H9 (cell line): ENCODE measurements at regions not wholly inside any gene's neighbourhood (a gene's known extent, or its start where the extent isn't known, plus 50 kb on each side); places are given as distances from the start of the nearest gene placed in this dataset.

ENCODE experiments used
- DNase-seq: peaks from one replicate; pipeline ENCODE4 v3.0.0-alpha.2; 2017
- H2AFZ ChIP-seq: one replicate; pipeline ENCODE4 v1.6.1; 2013; ENCODE audit warnings: mild to moderate bottlenecking, low read length, control low read depth, moderate library complexity
- H2AK5ac ChIP-seq: 2 replicates; pipeline ENCODE4 v1.6.1; 2013; ENCODE audit warnings: low read length, control low read depth, mixed read lengths; ENCODE audit not compliant: insufficient read length
- H2BK120ac ChIP-seq: one replicate; pipeline ENCODE4 v1.6.1; 2013; ENCODE audit warnings: low read depth, mild to moderate bottlenecking, low read length, control low read depth, inconsistent platforms; ENCODE audit not compliant: poor library complexity, severe bottlenecking
- H2BK12ac ChIP-seq: 2 replicates; pipeline ENCODE4 v1.6.1; 2013; ENCODE audit warnings: low read length, control low read depth, mixed read lengths, low read depth; ENCODE audit not compliant: insufficient read length
- H2BK15ac ChIP-seq: 2 replicates; pipeline ENCODE4 v1.6.1; 2013; ENCODE audit warnings: low read depth, low read length, control low read depth
- H2BK20ac ChIP-seq: one replicate; pipeline ENCODE4 v1.6.1; 2013; ENCODE audit warnings: low read depth, mild to moderate bottlenecking, low read length, control low read depth, inconsistent platforms; ENCODE audit not compliant: poor library complexity, severe bottlenecking
- H2BK5ac ChIP-seq: 2 replicates; pipeline ENCODE4 v1.6.1; 2013; ENCODE audit warnings: low read length, control low read depth, mixed read lengths; ENCODE audit not compliant: insufficient read length
- H3K14ac ChIP-seq: 2 replicates; pipeline ENCODE4 v1.6.1; 2013; ENCODE audit warnings: low read length, control low read depth; ENCODE audit not compliant: insufficient read depth
- H3K18ac ChIP-seq: 2 replicates; pipeline ENCODE4 v1.6.1; 2013; ENCODE audit warnings: low read depth, mild to moderate bottlenecking, mixed read lengths, low read length, control low read depth; ENCODE audit not compliant: insufficient read length
- H3K23ac ChIP-seq: 2 replicates; pipeline ENCODE4 v1.6.1; 2013; ENCODE audit warnings: low read length, control low read depth, mixed read lengths, low read depth; ENCODE audit not compliant: insufficient read length
- H3K23me2 ChIP-seq: 2 replicates; pipeline ENCODE4 v1.6.1; 2013; ENCODE audit warnings: low read depth, mild to moderate bottlenecking, mixed read lengths, low read length, control low read depth; ENCODE audit not compliant: insufficient read length, poor library complexity, severe bottlenecking
- H3K27ac ChIP-seq: 2 replicates; pipeline ENCODE4 v1.5.1; 2013; ENCODE audit warnings: low read length, control low read depth, mixed read lengths, low read depth; ENCODE audit not compliant: insufficient read length
- H3K27me3 ChIP-seq: 2 replicates; pipeline ENCODE4 v1.6.1; 2013; ENCODE audit warnings: low read length, control low read depth, inconsistent platforms; ENCODE audit not compliant: insufficient read depth
- H3K4ac ChIP-seq: 2 replicates; pipeline ENCODE4 v1.6.1; 2013; ENCODE audit warnings: low read depth, mild to moderate bottlenecking, control low read depth, inconsistent platforms, low read length, moderate library complexity
- H3K4me1 ChIP-seq: 2 replicates; pipeline ENCODE4 v1.6.1; 2013; ENCODE audit warnings: low read length, control low read depth, inconsistent platforms; ENCODE audit not compliant: insufficient read depth
- H3K4me2 ChIP-seq: 2 replicates; pipeline ENCODE4 v1.6.1; 2013; ENCODE audit warnings: low read length, control low read depth, mixed read lengths; ENCODE audit not compliant: insufficient read length, insufficient read depth
- H3K56ac ChIP-seq: 2 replicates; pipeline ENCODE4 v1.6.1; 2013; ENCODE audit warnings: low read depth, mild to moderate bottlenecking, mixed read lengths, low read length, control low read depth; ENCODE audit not compliant: insufficient read length
- H3K79me1 ChIP-seq: 2 replicates; pipeline ENCODE4 v1.6.1; 2013; ENCODE audit warnings: low read depth, mild to moderate bottlenecking, moderate library complexity, low read length, control low read depth, inconsistent platforms; ENCODE audit not compliant: insufficient read depth, poor library complexity, severe bottlenecking
- H3K79me2 ChIP-seq: 2 replicates; pipeline ENCODE4 v1.6.1; 2013; ENCODE audit warnings: low read length, control low read depth, inconsistent platforms; ENCODE audit not compliant: insufficient read depth
- H3K9ac ChIP-seq: 2 replicates; pipeline ENCODE4 v1.6.1; 2013; ENCODE audit warnings: low read length, control low read depth, mixed read lengths; ENCODE audit not compliant: insufficient read length; ENCODE audit errors: extremely low read depth
- H3K9me3 ChIP-seq: one replicate; pipeline ENCODE4 v1.6.1; 2013; ENCODE audit warnings: low read depth, low read length, inconsistent platforms; ENCODE audit not compliant: control insufficient read depth
- H3T11ph ChIP-seq: one replicate; pipeline ENCODE4 v1.6.1; 2013; ENCODE audit warnings: mild to moderate bottlenecking, low read length, control low read depth, inconsistent platforms
- H4K20me1 ChIP-seq: one replicate; pipeline ENCODE4 v1.6.1; 2013; ENCODE audit not compliant: control insufficient read depth, insufficient read length, insufficient read depth
- H4K5ac ChIP-seq: 2 replicates; pipeline ENCODE4 v1.6.1; 2013; ENCODE audit warnings: low read depth, mild to moderate bottlenecking, mixed read lengths, low read length, control low read depth; ENCODE audit not compliant: insufficient read length
- H4K8ac ChIP-seq: replicated peaks from 2 replicates; pipeline ENCODE4 v1.6.1; 2013; ENCODE audit warnings: low read length, control low read depth, mixed read lengths, low read depth; ENCODE audit not compliant: insufficient read length
- H4K91ac ChIP-seq: 2 replicates; pipeline ENCODE4 v1.6.1; 2013; ENCODE audit warnings: low read depth, mild to moderate bottlenecking, moderate library complexity, mixed read lengths, low read length, control low read depth; ENCODE audit not compliant: insufficient read length
- H3K27ac Mint-ChIP-seq, 3 experiments: 2 replicates in 2 of 3; 3 replicates in 1 of 3; pipeline ENCODE4 v1.8.0; 2020 to 2021; ENCODE audit warnings: mixed read lengths in 3 of 3, mild to moderate bottlenecking in 1 of 3, moderate library complexity in 1 of 3
- H3K27me3 Mint-ChIP-seq: 2 replicates; pipeline ENCODE4 v1.8.0; 2021; ENCODE audit warnings: low read depth, mild to moderate bottlenecking, moderate library complexity, mixed read lengths
- H3K36me3 Mint-ChIP-seq, 3 experiments: 2 replicates in 2 of 3; 3 replicates in 1 of 3; pipeline ENCODE4 v1.8.0; 2020 to 2021; ENCODE audit warnings: low read depth in 3 of 3, mixed read lengths in 3 of 3; ENCODE audit not compliant: insufficient read depth in 1 of 3
- H3K4me1 Mint-ChIP-seq, 2 experiments: 2 replicates each; pipeline ENCODE4 v1.8.0; 2020; ENCODE audit warnings: mixed read lengths in 2 of 2
- H3K4me3 Mint-ChIP-seq, 2 experiments: 2 replicates in 1 of 2; 3 replicates in 1 of 2; pipeline ENCODE4 v1.8.0; 2020 to 2021; ENCODE audit warnings: mild to moderate bottlenecking in 2 of 2, mixed read lengths in 2 of 2, moderate library complexity in 1 of 2
- H3K9me3 Mint-ChIP-seq, 2 experiments: 2 replicates in 1 of 2; 3 replicates in 1 of 2; pipeline ENCODE4 v1.8.0; 2020; ENCODE audit warnings: mild to moderate bottlenecking in 2 of 2, mixed read lengths in 2 of 2, moderate library complexity in 1 of 2
- CTCF ChIP-seq: fragments of 200-600 bp; sonication (generic); conservative IDR thresholded peaks from 3 replicates; pipeline ENCODE4 v1.8.0; 2021; ENCODE audit warnings: antibody characterized with exemption, mild to moderate bottlenecking
- WGBS: extraction: QIAGEN DNeasy Blood & Tissue Kit; methylation state at CpG from one replicate; pipeline ENCODE4 v1.1.7; 2013; ENCODE audit warnings: missing lambda C conversion rate, low lambda C conversion rate, mixed read lengths; ENCODE audit not compliant: insufficient read length; ENCODE audit errors: extremely low coverage; 5-methylcytosine and 5-hydroxymethylcytosine counted together

GRCh38 chr16:52271088-52271750 is 275.7 kb downstream of the TOX3 start:
- Mint-ChIP-seq H3K4me1 (peaks cover 22 to 25% of the 10 kb centered on the region in 2 experiments), H3K27me3 (peaks cover 8% of the 10 kb centered on the region), H3K36me3 (peaks cover 0 to 13% (median 0%) of the 10 kb centered on the region in 3 experiments; a peak in 1 of 7 replicates), H3K27ac (0 out of 7 replicates have a peak overlapping the region, but pooled peaks of 1 of the 3 experiments have one; percentile 29), H3K4me3 (no peak overlapping the region), H3K9me3 (no peaks in the 10 kb centered on the region)
- Histone ChIP-seq H3K9me3 (no peaks in the 10 kb centered on the region), H3T11ph (no peak overlapping the region), H2BK120ac (no peak overlapping the region), H4K5ac (no peak overlapping the region), H2AFZ (no peak overlapping the region), H4K8ac (no peak overlapping the region), H2BK5ac (no peak overlapping the region), H2BK20ac (no peak overlapping the region), H3K79me1 (no peaks in the 10 kb centered on the region), H3K4me1 (peaks cover 13% of the 10 kb centered on the region; the same call in 1 of the 2 replicates), H3K27ac (no peak overlapping the region), H3K79me2 (no peaks in the 10 kb centered on the region), H3K4ac (no peak overlapping the region), H4K20me1 (no peaks in the 10 kb centered on the region), H3K9ac (no peak overlapping the region), H4K91ac (no peak overlapping the region), H3K18ac (no peak overlapping the region), H3K23ac (no peak overlapping the region), H3K27me3 (no peaks in the 10 kb centered on the region), H3K23me2 (no peaks in the 10 kb centered on the region), H3K56ac (no peak overlapping the region), H2AK5ac (no peak overlapping the region), H2BK15ac (no peak overlapping the region), H3K14ac (no peak overlapping the region), H2BK12ac (no peak overlapping the region), H3K4me2 (no peak overlapping the region)
- no peak for DNase-seq
- no peak for TF ChIP-seq CTCF
- WGBS: no CpG with 5 or more reads among the region's 4 CpGs
